Kidney epithelial cell (primary cell): ENCODE measurements at regions not wholly inside any gene's neighbourhood (a gene's known extent, or its start where the extent isn't known, plus 50 kb on each side); places are given as distances from the start of the nearest gene placed in this dataset.

Source experiments
- DNase-seq: peaks from one replicate; pipeline ENCODE4 v3.0.0-alpha.2; 2010; ENCODE audit warnings: low read depth
- H3K27me3 ChIP-seq: 2 replicates; pipeline ENCODE4 v1.6.0; 2011; ENCODE audit warnings: low read length; ENCODE audit not compliant: control insufficient read depth, insufficient read depth
- H3K36me3 ChIP-seq: 2 replicates; pipeline ENCODE4 v1.5.1; 2011; ENCODE audit warnings: low read length; ENCODE audit not compliant: control insufficient read depth, insufficient read depth
- H3K4me3 ChIP-seq: 2 replicates; pipeline ENCODE4 v1.5.1; 2011; ENCODE audit warnings: low read depth, mild to moderate bottlenecking, control low read depth, low read length
- TF ChIP-seq, protein P1 (sequence below): IDR thresholded peaks from 2 replicates; pipeline ENCODE4 v1.5.1; 2011; ENCODE audit warnings: mild to moderate bottlenecking, moderate library complexity, low read length, control low read depth, inconsistent platforms; ENCODE audit not compliant: insufficient read depth, poor library complexity, severe bottlenecking

GRCh38 chrX:10356979-10357378 is 200.2 kb downstream of the CLCN4 start:
- Histone ChIP-seq H3K36me3 (no peaks in the 10 kb centered on the region), H3K4me3 (no peak overlapping the region), H3K27me3 (no peaks in the 10 kb centered on the region)
- TF ChIP-seq, protein P1, sequence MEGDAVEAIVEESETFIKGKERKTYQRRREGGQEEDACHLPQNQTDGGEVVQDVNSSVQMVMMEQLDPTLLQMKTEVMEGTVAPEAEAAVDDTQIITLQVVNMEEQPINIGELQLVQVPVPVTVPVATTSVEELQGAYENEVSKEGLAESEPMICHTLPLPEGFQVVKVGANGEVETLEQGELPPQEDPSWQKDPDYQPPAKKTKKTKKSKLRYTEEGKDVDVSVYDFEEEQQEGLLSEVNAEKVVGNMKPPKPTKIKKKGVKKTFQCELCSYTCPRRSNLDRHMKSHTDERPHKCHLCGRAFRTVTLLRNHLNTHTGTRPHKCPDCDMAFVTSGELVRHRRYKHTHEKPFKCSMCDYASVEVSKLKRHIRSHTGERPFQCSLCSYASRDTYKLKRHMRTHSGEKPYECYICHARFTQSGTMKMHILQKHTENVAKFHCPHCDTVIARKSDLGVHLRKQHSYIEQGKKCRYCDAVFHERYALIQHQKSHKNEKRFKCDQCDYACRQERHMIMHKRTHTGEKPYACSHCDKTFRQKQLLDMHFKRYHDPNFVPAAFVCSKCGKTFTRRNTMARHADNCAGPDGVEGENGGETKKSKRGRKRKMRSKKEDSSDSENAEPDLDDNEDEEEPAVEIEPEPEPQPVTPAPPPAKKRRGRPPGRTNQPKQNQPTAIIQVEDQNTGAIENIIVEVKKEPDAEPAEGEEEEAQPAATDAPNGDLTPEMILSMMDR = no peak
- no peak for DNase-seq

DNA sequence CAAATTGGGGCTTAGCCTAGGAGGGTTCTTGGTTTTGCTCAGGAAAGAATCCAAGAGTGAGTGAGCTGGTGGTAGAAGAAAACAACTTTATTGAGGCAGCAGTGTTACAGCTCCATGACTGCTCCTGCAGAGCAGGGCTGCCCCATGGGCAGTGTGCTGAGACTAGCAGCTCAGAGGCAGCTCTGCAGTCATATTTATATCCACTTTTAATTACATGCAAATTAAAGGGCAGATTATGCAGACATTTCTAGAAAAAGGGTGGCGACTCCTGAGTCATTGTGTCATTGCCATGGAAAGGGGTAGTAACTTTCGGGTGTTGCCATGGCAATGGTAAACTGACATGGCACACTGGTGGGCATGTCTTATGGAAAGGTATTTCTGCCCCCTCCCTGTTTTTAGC is 202.2 kb downstream of the CLCN4 start:
- H3K36me3 ChIP-seq = no peaks in the 10 kb centered on the region
- TF ChIP-seq, protein P1 = no peak
- H3K4me3 ChIP-seq = no peak overlapping the region
- H3K27me3 ChIP-seq = no peaks in the 10 kb centered on the region
- DNase-seq = no peak

- TF ChIP-seq, protein P1 = no peak
- DNase-seq = no peak
- no peak overlapping the region for H3K4me3 ChIP-seq
- H3K27me3 ChIP-seq = no peaks in the 10 kb centered on the region
- no peaks in the 10 kb centered on the region for H3K36me3 ChIP-seq
Measured at GRCh38 chrX:10360116-10360515, 203.3 kb downstream of the CLCN4 start.

DNA sequence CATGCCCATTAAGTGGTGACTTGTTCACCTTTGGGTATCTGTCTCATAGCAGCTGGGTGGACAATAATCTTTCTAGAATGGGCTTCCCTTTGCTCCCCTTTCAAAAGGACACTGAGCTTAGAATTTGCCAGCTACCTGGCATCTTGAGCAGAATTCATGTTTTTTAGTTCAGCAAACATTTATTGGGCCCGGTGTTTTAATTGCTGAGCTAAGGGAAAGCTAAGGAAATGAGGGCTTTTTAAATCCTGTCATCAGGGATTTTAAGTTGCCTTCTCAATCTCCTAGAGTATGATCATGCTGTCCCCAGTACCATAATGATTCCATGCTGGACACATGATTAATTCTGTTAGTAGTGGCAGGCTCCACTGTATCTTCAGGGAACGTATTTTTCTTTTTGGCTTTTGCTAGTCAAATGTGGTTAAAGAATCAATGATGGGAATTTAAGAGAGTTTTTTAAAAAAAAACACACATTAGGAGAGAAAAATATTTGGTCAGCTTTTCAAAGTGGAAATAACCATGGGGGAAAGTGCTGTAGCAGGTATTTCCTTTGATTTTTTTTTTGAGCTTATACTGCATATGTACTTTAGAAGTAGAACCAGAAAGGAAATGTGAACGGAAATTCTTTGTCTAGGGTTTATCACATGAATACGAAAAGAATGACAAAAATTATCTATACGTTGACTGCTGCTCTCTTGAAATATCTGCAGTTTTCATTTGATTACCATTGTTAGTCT is 208.9 kb downstream of the CLCN4 start:
- Histone ChIP-seq H3K4me3 (no peak overlapping the region), H3K36me3 (no peaks in the 10 kb centered on the region), H3K27me3 (no peaks in the 10 kb centered on the region)
- TF ChIP-seq, protein P1 = no peak
- no peak for DNase-seq

DNA sequence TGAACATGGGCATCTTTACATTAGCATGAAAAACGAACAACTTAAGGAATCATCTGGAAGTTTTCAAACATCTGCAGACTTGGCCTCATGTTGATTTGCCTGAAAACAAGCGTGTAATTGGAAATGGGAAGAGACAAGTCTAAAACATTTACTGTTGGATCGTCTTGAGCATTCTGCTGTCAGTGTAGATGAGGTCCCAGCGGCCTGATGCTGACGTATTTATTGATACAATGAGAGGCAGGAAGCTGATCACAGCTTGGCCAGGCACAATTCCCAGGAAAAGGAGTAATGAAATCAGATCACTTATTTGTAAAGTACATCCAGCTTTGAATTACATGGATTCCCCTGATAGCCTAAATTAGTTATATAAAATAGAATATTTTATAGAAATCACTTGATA is 210.6 kb downstream of the CLCN4 start:
- no peak for DNase-seq
- TF ChIP-seq, protein P1 = no peak
- Histone ChIP-seq H3K4me3 (no peak overlapping the region), H3K27me3 (no peaks in the 10 kb centered on the region), H3K36me3 (no peaks in the 10 kb centered on the region)

- H3K4me3 ChIP-seq = no peak overlapping the region
- TF ChIP-seq, protein P1 = no peak
- DNase-seq = no peak
Measured at GRCh38 chrX:10370976-10371375, 214.2 kb downstream of the CLCN4 start.

More at GRCh38 chrX:10370976-10371375, 214.2 kb downstream of the CLCN4 start:
- H3K27me3 ChIP-seq = no peaks in the 10 kb centered on the region
- no peaks in the 10 kb centered on the region for H3K36me3 ChIP-seq
